Gastrocnemius medialis (tissue), 4 donors: ENCODE measurements at regions not wholly inside any gene's neighbourhood (a gene's known extent, or its start where the extent isn't known, plus 50 kb on each side); places are given as distances from the start of the nearest gene placed in this dataset.

Experiments used
- POLR2A ChIP-seq, 2 donors: fragments of 450-650 bp; IDR thresholded peaks; one replicate each; pipeline ENCODE4 v1.6.1; 2017; ENCODE audit warnings: antibody characterized with exemption in 2 of 2, mild to moderate bottlenecking in 2 of 2, moderate library complexity in 2 of 2
- TF ChIP-seq, protein P1 (sequence below), 5 experiments: fragments of 450-650 bp in 3 of 5; fragments of 200-600 bp in 2 of 5; sonication (generic) in 2 of 5; IDR thresholded peaks in 4 of 5; conservative IDR thresholded peaks in 1 of 5; 1 replicate in 4 of 5; 2 replicates in 1 of 5; pipeline ENCODE4 v1.5.1; 2016 to 2019; ENCODE audit warnings: antibody characterized with exemption in 5 of 5, mild to moderate bottlenecking in 3 of 5, moderate library complexity in 3 of 5

DNA sequence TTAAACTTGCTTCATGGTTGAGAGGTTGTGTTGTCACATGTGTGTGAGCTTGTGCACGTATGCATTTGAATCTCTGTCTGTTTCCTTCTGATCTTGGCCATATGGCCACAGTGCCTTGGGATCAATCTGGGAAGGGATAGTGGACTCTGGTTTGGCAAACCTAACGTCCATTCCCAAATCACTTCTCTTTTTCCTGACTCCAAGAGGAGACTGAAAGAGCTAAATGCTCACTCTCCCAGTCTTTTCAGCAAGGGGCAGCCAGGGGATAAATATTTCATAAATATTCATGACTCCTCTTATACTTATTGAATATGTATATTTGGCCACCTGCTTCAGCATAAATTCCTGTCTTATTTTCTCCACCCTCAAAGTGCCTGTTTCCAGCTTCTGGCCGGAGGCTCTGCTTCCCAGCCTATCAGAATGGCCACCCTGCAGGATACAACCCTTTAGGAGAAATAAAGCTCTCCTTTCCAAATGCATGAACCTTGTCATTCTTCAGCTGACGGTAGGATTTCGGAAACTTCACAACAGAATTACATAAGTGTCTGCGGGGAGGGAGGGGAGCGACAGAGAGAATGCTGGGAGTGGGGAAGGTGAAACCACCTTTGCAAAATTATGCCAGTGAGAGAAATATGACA, 112.2 kb upstream of the COPS8 start:
- TF ChIP-seq, protein P1, sequence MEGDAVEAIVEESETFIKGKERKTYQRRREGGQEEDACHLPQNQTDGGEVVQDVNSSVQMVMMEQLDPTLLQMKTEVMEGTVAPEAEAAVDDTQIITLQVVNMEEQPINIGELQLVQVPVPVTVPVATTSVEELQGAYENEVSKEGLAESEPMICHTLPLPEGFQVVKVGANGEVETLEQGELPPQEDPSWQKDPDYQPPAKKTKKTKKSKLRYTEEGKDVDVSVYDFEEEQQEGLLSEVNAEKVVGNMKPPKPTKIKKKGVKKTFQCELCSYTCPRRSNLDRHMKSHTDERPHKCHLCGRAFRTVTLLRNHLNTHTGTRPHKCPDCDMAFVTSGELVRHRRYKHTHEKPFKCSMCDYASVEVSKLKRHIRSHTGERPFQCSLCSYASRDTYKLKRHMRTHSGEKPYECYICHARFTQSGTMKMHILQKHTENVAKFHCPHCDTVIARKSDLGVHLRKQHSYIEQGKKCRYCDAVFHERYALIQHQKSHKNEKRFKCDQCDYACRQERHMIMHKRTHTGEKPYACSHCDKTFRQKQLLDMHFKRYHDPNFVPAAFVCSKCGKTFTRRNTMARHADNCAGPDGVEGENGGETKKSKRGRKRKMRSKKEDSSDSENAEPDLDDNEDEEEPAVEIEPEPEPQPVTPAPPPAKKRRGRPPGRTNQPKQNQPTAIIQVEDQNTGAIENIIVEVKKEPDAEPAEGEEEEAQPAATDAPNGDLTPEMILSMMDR (IDR thresholded peaks at IDR 0.05 in 4 of 5, conservative IDR thresholded peaks at IDR 0.05 in 1 of 5) = no peak
- TF ChIP-seq POLR2A (IDR thresholded peaks at IDR 0.05) = no peak
